A673 (cell line): ENCODE measurements at regions not wholly inside any gene's neighbourhood (a gene's known extent, or its start where the extent isn't known, plus 50 kb on each side); places are given as distances from the start of the nearest gene placed in this dataset.

Experiments
- CTCF ChIP-seq: fragments of 300-800, 200-600 bp; sonication (generic); conservative IDR thresholded peaks from 2 replicates; pipeline ENCODE4 v1.5.1; 2017; ENCODE audit warnings: low read depth, mild to moderate bottlenecking, antibody characterized with exemption, low read length, moderate library complexity, mixed read lengths
- EZH2 ChIP-seq: fragments of 200-600 bp; sonication (generic); IDR thresholded peaks from 2 replicates; pipeline ENCODE4 v1.6.1; 2017; ENCODE audit warnings: borderline replicate concordance, low read depth, mild to moderate bottlenecking, mixed read lengths, antibody characterized with exemption, low read length; ENCODE audit not compliant: poor library complexity, severe bottlenecking

GRCh38 chr4:189832528-189832927 lies 108.1 kb upstream of the FRG1 start:
- TF ChIP-seq EZH2 (no peak), CTCF (no peak)
